ENCODE measurements at regions not wholly inside any gene's neighbourhood (a gene's known extent, or its start where the extent isn't known, plus 50 kb on each side); places are given as distances from the start of the nearest gene placed in this dataset.

DNA sequence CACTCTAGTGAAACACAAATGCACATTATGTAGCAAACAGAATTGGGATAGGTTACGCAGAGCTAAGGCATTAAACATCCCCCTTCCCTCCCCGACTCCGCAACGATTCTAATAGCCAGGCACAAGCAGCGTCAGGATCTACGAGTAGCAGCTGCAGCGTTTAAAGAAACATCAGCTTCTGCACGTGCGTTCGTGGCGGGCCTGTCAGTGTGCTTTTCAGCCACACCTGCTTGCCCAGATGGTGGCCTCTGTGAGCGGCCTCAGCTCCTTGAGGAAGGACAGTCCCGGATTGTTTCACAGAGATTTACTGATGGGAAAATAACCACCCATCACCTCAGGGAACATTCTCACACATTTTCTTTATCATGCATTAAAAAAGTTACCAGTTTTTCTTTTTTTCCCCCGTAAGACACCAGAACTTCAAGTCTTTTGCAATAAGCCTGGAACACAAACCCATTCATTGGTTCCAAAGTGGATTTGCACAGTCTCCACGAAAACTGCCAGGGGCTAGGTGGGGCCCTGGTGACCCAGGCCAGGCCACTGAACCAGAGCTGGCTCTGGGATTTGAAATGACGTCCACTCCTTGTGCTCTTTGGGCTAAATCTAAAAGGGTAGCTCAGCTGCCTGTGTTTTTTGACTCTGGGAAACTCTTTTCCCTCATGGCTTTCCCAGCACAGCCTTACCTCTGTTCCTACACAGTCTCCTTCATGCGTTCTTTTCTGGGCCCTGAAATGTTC lies 325.5 kb downstream of the KCNRG start:
- Histone ChIP-seq H3K36me3 (no peaks in the 10 kb centered on the region), H3K27me3 (no peaks in the 10 kb centered on the region), H3K4me3 (no peak overlapping the region), H3K4me1 (peaks cover 0 to 9% (median 2%) of the 10 kb centered on the region in 4 donors), H3K27ac (no peak overlapping the region), H3K9me3 (no peaks in the 10 kb centered on the region)
- WGBS, 2 donors (ENCODE audit: low coverage in 1 of 2), result 88% methylated on average over 4 to 17 of the region's 17 CpGs
- TF ChIP-seq POLR2A (IDR thresholded peaks at IDR 0.05) (no peak), EP300 (IDR thresholded peaks at IDR 0.05; ENCODE audit: low read depth) (no peak), POLR2AphosphoS5 (IDR thresholded peaks at IDR 0.05) (no peak)
- TF ChIP-seq, protein P1, sequence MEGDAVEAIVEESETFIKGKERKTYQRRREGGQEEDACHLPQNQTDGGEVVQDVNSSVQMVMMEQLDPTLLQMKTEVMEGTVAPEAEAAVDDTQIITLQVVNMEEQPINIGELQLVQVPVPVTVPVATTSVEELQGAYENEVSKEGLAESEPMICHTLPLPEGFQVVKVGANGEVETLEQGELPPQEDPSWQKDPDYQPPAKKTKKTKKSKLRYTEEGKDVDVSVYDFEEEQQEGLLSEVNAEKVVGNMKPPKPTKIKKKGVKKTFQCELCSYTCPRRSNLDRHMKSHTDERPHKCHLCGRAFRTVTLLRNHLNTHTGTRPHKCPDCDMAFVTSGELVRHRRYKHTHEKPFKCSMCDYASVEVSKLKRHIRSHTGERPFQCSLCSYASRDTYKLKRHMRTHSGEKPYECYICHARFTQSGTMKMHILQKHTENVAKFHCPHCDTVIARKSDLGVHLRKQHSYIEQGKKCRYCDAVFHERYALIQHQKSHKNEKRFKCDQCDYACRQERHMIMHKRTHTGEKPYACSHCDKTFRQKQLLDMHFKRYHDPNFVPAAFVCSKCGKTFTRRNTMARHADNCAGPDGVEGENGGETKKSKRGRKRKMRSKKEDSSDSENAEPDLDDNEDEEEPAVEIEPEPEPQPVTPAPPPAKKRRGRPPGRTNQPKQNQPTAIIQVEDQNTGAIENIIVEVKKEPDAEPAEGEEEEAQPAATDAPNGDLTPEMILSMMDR (IDR thresholded peaks at IDR 0.05), result no peak
- in situ Hi-C loops (cut with MboI; ENCODE audit: low pct_ligation_motif_present in 1 of 4, low pct_unique_long_range_greater_than_20kb in 1 of 4, low sequenced_read_pairs in 3 of 4) (no loop called here), intact Hi-C loops (cut with DNase I; ENCODE audit: low total_unique reads) (no loop called here)
- no peak for DNase-seq

DNA sequence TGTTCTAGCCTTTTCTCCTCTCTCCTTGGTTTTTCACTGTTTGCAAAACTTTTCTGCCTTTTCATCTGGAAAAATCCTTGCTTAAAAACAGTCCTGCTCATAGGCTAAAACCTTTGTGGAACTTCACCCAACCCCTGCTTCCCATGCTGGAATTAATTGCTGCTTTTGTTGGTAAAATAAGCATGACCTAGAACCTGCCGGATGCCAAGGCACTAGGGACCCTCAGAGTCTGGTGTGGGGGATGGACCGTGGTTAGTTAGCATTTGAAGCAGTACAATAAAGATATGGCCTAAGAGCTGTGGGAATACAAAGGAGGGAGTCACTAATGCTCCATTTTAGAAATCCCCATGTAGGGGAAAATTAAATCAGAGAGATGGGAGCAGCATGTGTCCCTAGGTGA lies 326.3 kb downstream of the KCNRG start:
- no peaks in the 10 kb centered on the region for H3K27me3 ChIP-seq
- intact Hi-C loops (cut with DNase I; ENCODE audit: low total_unique reads), result no loop called here
- in situ Hi-C loops (cut with MboI; ENCODE audit: low pct_ligation_motif_present in 1 of 4, low pct_unique_long_range_greater_than_20kb in 1 of 4, low sequenced_read_pairs in 3 of 4), result no loop called here
- no peaks in the 10 kb centered on the region for H3K9me3 ChIP-seq
- TF ChIP-seq POLR2A (IDR thresholded peaks at IDR 0.05), result no peak
- TF ChIP-seq, protein P1 (IDR thresholded peaks at IDR 0.05), result no peak
- TF ChIP-seq EP300 (IDR thresholded peaks at IDR 0.05; ENCODE audit: low read depth), result no peak
- TF ChIP-seq POLR2AphosphoS5 (IDR thresholded peaks at IDR 0.05), result no peak
- no peaks in the 10 kb centered on the region for H3K36me3 ChIP-seq
- WGBS, 2 donors (ENCODE audit: low coverage in 1 of 2), result 83 to 100% methylated on average over 2 of the region's 2 CpGs
- H3K4me3 ChIP-seq, result no peak overlapping the region
- H3K27ac ChIP-seq, result no peak overlapping the region
- DNase-seq, result no peak
- peaks cover 0 to 9% (median 2%) of the 10 kb centered on the region in 4 donors for H3K4me1 ChIP-seq

DNA sequence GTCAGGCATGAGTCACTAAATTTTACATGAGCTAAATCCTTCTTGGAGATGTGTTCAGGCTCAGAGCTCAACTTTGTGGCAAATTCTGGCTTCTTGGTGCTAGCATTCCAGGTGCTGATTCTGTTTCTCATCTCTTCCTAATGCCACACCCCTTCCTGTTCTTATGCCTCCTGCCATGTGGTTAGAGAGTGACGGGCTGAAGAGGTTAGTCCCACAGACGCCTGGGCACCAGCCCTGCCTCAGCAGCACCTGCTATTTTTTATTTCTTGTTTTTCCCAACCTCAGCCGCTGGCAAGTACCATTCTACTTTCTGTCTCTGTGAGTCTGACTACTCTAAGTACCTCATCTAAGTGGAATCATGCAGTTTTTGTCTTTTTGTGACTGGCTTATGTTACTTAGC lies 329.5 kb downstream of the KCNRG start:
- Histone ChIP-seq H3K4me3 (no peak overlapping the region), H3K36me3 (no peaks in the 10 kb centered on the region), H3K4me1 (peaks cover 0 to 17% (median 5%) of the 10 kb centered on the region in 4 donors), H3K9me3 (no peaks in the 10 kb centered on the region), H3K27me3 (no peaks in the 10 kb centered on the region), H3K27ac (no peak overlapping the region)
- no peak for DNase-seq
- TF ChIP-seq EP300 (IDR thresholded peaks at IDR 0.05; ENCODE audit: low read depth) (no peak), POLR2AphosphoS5 (IDR thresholded peaks at IDR 0.05) (no peak), POLR2A (IDR thresholded peaks at IDR 0.05) (no peak)
- TF ChIP-seq, protein P1 (IDR thresholded peaks at IDR 0.05), result no peak
- WGBS, 2 donors (ENCODE audit: low coverage in 1 of 2), result 38 to 69% methylated on average over 3 of the region's 3 CpGs
- in situ Hi-C loops (cut with MboI; ENCODE audit: low pct_ligation_motif_present in 1 of 4, low pct_unique_long_range_greater_than_20kb in 1 of 4, low sequenced_read_pairs in 3 of 4), result no loop called here
- intact Hi-C loops (cut with DNase I; ENCODE audit: low total_unique reads), result no loop called here

DNA sequence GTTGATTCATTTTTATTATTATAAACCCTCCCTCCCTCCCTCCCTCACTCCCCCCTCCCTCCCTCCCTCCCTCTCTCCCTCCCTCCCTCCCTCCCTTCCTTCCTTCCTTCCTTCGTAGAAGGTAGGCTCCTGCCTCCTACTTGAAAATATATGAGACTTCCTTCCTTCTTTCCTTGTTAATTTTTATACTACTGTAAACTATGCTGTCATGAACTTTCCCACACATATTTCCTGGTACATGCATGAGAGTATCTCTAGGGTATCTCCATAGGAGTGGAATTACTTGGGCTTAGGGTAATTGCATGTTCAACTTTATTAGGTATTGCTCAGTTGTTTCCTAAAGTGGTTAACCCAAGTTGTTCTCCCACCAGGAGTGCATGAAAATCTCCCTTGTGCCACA lies 330.6 kb downstream of the KCNRG start:
- TF ChIP-seq, protein P1 (IDR thresholded peaks at IDR 0.05), result no peak
- no peak for TF ChIP-seq EP300 (IDR thresholded peaks at IDR 0.05; ENCODE audit: low read depth)
- no peak for TF ChIP-seq POLR2AphosphoS5 (IDR thresholded peaks at IDR 0.05)
- no peak for TF ChIP-seq POLR2A (IDR thresholded peaks at IDR 0.05)
- H3K9me3 ChIP-seq, result no peaks in the 10 kb centered on the region
- intact Hi-C loops (cut with DNase I; ENCODE audit: low total_unique reads), result no loop called here
- WGBS, 2 donors (ENCODE audit: low coverage in 1 of 2), result 20 to 42% methylated on average over 1 of the region's 1 CpG
- no peaks in the 10 kb centered on the region for H3K36me3 ChIP-seq
- H3K4me3 ChIP-seq, result no peak overlapping the region
- peaks cover 0 to 17% (median 5%) of the 10 kb centered on the region in 4 donors for H3K4me1 ChIP-seq
- H3K27ac ChIP-seq, result no peak overlapping the region
- no peaks in the 10 kb centered on the region for H3K27me3 ChIP-seq
- DNase-seq, result no peak
- in situ Hi-C loops (cut with MboI; ENCODE audit: low pct_ligation_motif_present in 1 of 4, low pct_unique_long_range_greater_than_20kb in 1 of 4, low sequenced_read_pairs in 3 of 4), result no loop called here

Measured in transverse colon (tissue), 4 donors.